H9 (cell line): ENCODE measurements at regions not wholly inside any gene's neighbourhood (a gene's known extent, or its start where the extent isn't known, plus 50 kb on each side); places are given as distances from the start of the nearest gene placed in this dataset.

Experiments used
- DNase-seq: peaks from one replicate; pipeline ENCODE4 v3.0.0-alpha.2; 2017
- H2AFZ ChIP-seq: one replicate; pipeline ENCODE4 v1.6.1; 2013; ENCODE audit warnings: mild to moderate bottlenecking, low read length, control low read depth, moderate library complexity
- H2AK5ac ChIP-seq: 2 replicates; pipeline ENCODE4 v1.6.1; 2013; ENCODE audit warnings: low read length, control low read depth, mixed read lengths; ENCODE audit not compliant: insufficient read length
- H2BK120ac ChIP-seq: one replicate; pipeline ENCODE4 v1.6.1; 2013; ENCODE audit warnings: low read depth, mild to moderate bottlenecking, low read length, control low read depth, inconsistent platforms; ENCODE audit not compliant: poor library complexity, severe bottlenecking
- H2BK12ac ChIP-seq: 2 replicates; pipeline ENCODE4 v1.6.1; 2013; ENCODE audit warnings: low read length, control low read depth, mixed read lengths, low read depth; ENCODE audit not compliant: insufficient read length
- H2BK15ac ChIP-seq: 2 replicates; pipeline ENCODE4 v1.6.1; 2013; ENCODE audit warnings: low read depth, low read length, control low read depth
- H2BK20ac ChIP-seq: one replicate; pipeline ENCODE4 v1.6.1; 2013; ENCODE audit warnings: low read depth, mild to moderate bottlenecking, low read length, control low read depth, inconsistent platforms; ENCODE audit not compliant: poor library complexity, severe bottlenecking
- H2BK5ac ChIP-seq: 2 replicates; pipeline ENCODE4 v1.6.1; 2013; ENCODE audit warnings: low read length, control low read depth, mixed read lengths; ENCODE audit not compliant: insufficient read length
- H3K14ac ChIP-seq: 2 replicates; pipeline ENCODE4 v1.6.1; 2013; ENCODE audit warnings: low read length, control low read depth; ENCODE audit not compliant: insufficient read depth
- H3K18ac ChIP-seq: 2 replicates; pipeline ENCODE4 v1.6.1; 2013; ENCODE audit warnings: low read depth, mild to moderate bottlenecking, mixed read lengths, low read length, control low read depth; ENCODE audit not compliant: insufficient read length
- H3K23ac ChIP-seq: 2 replicates; pipeline ENCODE4 v1.6.1; 2013; ENCODE audit warnings: low read length, control low read depth, mixed read lengths, low read depth; ENCODE audit not compliant: insufficient read length
- H3K23me2 ChIP-seq: 2 replicates; pipeline ENCODE4 v1.6.1; 2013; ENCODE audit warnings: low read depth, mild to moderate bottlenecking, mixed read lengths, low read length, control low read depth; ENCODE audit not compliant: insufficient read length, poor library complexity, severe bottlenecking
- H3K27ac ChIP-seq: 2 replicates; pipeline ENCODE4 v1.5.1; 2013; ENCODE audit warnings: low read length, control low read depth, mixed read lengths, low read depth; ENCODE audit not compliant: insufficient read length
- H3K27me3 ChIP-seq: 2 replicates; pipeline ENCODE4 v1.6.1; 2013; ENCODE audit warnings: low read length, control low read depth, inconsistent platforms; ENCODE audit not compliant: insufficient read depth
- H3K4ac ChIP-seq: 2 replicates; pipeline ENCODE4 v1.6.1; 2013; ENCODE audit warnings: low read depth, mild to moderate bottlenecking, control low read depth, inconsistent platforms, low read length, moderate library complexity
- H3K4me1 ChIP-seq: 2 replicates; pipeline ENCODE4 v1.6.1; 2013; ENCODE audit warnings: low read length, control low read depth, inconsistent platforms; ENCODE audit not compliant: insufficient read depth
- H3K4me2 ChIP-seq: 2 replicates; pipeline ENCODE4 v1.6.1; 2013; ENCODE audit warnings: low read length, control low read depth, mixed read lengths; ENCODE audit not compliant: insufficient read length, insufficient read depth
- H3K56ac ChIP-seq: 2 replicates; pipeline ENCODE4 v1.6.1; 2013; ENCODE audit warnings: low read depth, mild to moderate bottlenecking, mixed read lengths, low read length, control low read depth; ENCODE audit not compliant: insufficient read length
- H3K79me1 ChIP-seq: 2 replicates; pipeline ENCODE4 v1.6.1; 2013; ENCODE audit warnings: low read depth, mild to moderate bottlenecking, moderate library complexity, low read length, control low read depth, inconsistent platforms; ENCODE audit not compliant: insufficient read depth, poor library complexity, severe bottlenecking
- H3K79me2 ChIP-seq: 2 replicates; pipeline ENCODE4 v1.6.1; 2013; ENCODE audit warnings: low read length, control low read depth, inconsistent platforms; ENCODE audit not compliant: insufficient read depth
- H3K9ac ChIP-seq: 2 replicates; pipeline ENCODE4 v1.6.1; 2013; ENCODE audit warnings: low read length, control low read depth, mixed read lengths; ENCODE audit not compliant: insufficient read length; ENCODE audit errors: extremely low read depth
- H3K9me3 ChIP-seq: one replicate; pipeline ENCODE4 v1.6.1; 2013; ENCODE audit warnings: low read depth, low read length, inconsistent platforms; ENCODE audit not compliant: control insufficient read depth
- H3T11ph ChIP-seq: one replicate; pipeline ENCODE4 v1.6.1; 2013; ENCODE audit warnings: mild to moderate bottlenecking, low read length, control low read depth, inconsistent platforms
- H4K20me1 ChIP-seq: one replicate; pipeline ENCODE4 v1.6.1; 2013; ENCODE audit not compliant: control insufficient read depth, insufficient read length, insufficient read depth
- H4K5ac ChIP-seq: 2 replicates; pipeline ENCODE4 v1.6.1; 2013; ENCODE audit warnings: low read depth, mild to moderate bottlenecking, mixed read lengths, low read length, control low read depth; ENCODE audit not compliant: insufficient read length
- H4K8ac ChIP-seq: replicated peaks from 2 replicates; pipeline ENCODE4 v1.6.1; 2013; ENCODE audit warnings: low read length, control low read depth, mixed read lengths, low read depth; ENCODE audit not compliant: insufficient read length
- H4K91ac ChIP-seq: 2 replicates; pipeline ENCODE4 v1.6.1; 2013; ENCODE audit warnings: low read depth, mild to moderate bottlenecking, moderate library complexity, mixed read lengths, low read length, control low read depth; ENCODE audit not compliant: insufficient read length
- H3K27ac Mint-ChIP-seq, 3 experiments: 2 replicates in 2 of 3; 3 replicates in 1 of 3; pipeline ENCODE4 v1.8.0; 2020 to 2021; ENCODE audit warnings: mixed read lengths in 3 of 3, mild to moderate bottlenecking in 1 of 3, moderate library complexity in 1 of 3
- H3K27me3 Mint-ChIP-seq: 2 replicates; pipeline ENCODE4 v1.8.0; 2021; ENCODE audit warnings: low read depth, mild to moderate bottlenecking, moderate library complexity, mixed read lengths
- H3K36me3 Mint-ChIP-seq, 3 experiments: 2 replicates in 2 of 3; 3 replicates in 1 of 3; pipeline ENCODE4 v1.8.0; 2020 to 2021; ENCODE audit warnings: low read depth in 3 of 3, mixed read lengths in 3 of 3; ENCODE audit not compliant: insufficient read depth in 1 of 3
- H3K4me1 Mint-ChIP-seq, 2 experiments: 2 replicates each; pipeline ENCODE4 v1.8.0; 2020; ENCODE audit warnings: mixed read lengths in 2 of 2
- H3K4me3 Mint-ChIP-seq, 2 experiments: 2 replicates in 1 of 2; 3 replicates in 1 of 2; pipeline ENCODE4 v1.8.0; 2020 to 2021; ENCODE audit warnings: mild to moderate bottlenecking in 2 of 2, mixed read lengths in 2 of 2, moderate library complexity in 1 of 2
- H3K9me3 Mint-ChIP-seq, 2 experiments: 2 replicates in 1 of 2; 3 replicates in 1 of 2; pipeline ENCODE4 v1.8.0; 2020; ENCODE audit warnings: mild to moderate bottlenecking in 2 of 2, mixed read lengths in 2 of 2, moderate library complexity in 1 of 2
- WGBS: extraction: QIAGEN DNeasy Blood & Tissue Kit; methylation state at CpG from one replicate; pipeline ENCODE4 v1.1.7; 2013; ENCODE audit warnings: missing lambda C conversion rate, low lambda C conversion rate, mixed read lengths; ENCODE audit not compliant: insufficient read length; ENCODE audit errors: extremely low coverage; 5-methylcytosine and 5-hydroxymethylcytosine counted together
- TF ChIP-seq, protein P1 (sequence below): fragments of 200-600 bp; sonication (generic); conservative IDR thresholded peaks from 3 replicates; pipeline ENCODE4 v1.8.0; 2021; ENCODE audit warnings: antibody characterized with exemption, mild to moderate bottlenecking

GRCh38 chr10:78800535-78801320 lies 268.0 kb upstream of the ZMIZ1 start:
- no peaks in the 10 kb centered on the region for H3K23me2 ChIP-seq
- H3K4me1 ChIP-seq: no peaks in the 10 kb centered on the region
- no peak overlapping the region for H2AK5ac ChIP-seq
- no peaks in the 10 kb centered on the region for H3K9me3 ChIP-seq
- no peak overlapping the region for H3K23ac ChIP-seq
- no peak overlapping the region for H2BK20ac ChIP-seq
- no peak overlapping the region for H2AFZ ChIP-seq
- no peak overlapping the region for H3K4me3 Mint-ChIP-seq
- peaks cover 63% of the 10 kb centered on the region for H3K27me3 Mint-ChIP-seq
- no peak overlapping the region for H3K56ac ChIP-seq
- H3T11ph ChIP-seq: no peak overlapping the region
- no peak overlapping the region for H3K9ac ChIP-seq
- no peaks in the 10 kb centered on the region; the same call in 1 of the 2 replicates for H3K27me3 ChIP-seq
- no peak overlapping the region for H2BK12ac ChIP-seq
- no peaks in the 10 kb centered on the region; a peak in 1 of 7 replicates for H3K36me3 Mint-ChIP-seq
- no peaks in the 10 kb centered on the region for H3K79me1 ChIP-seq
- no peaks in the 10 kb centered on the region for H3K79me2 ChIP-seq
- WGBS: no CpG with 5 or more reads among the region's 10 CpGs
- H3K27ac ChIP-seq: no peak overlapping the region
- H4K91ac ChIP-seq: no peak overlapping the region
- H4K8ac ChIP-seq: no peak overlapping the region
- H2BK5ac ChIP-seq: no peak overlapping the region
- H3K4ac ChIP-seq: no peak overlapping the region
- TF ChIP-seq, protein P1, sequence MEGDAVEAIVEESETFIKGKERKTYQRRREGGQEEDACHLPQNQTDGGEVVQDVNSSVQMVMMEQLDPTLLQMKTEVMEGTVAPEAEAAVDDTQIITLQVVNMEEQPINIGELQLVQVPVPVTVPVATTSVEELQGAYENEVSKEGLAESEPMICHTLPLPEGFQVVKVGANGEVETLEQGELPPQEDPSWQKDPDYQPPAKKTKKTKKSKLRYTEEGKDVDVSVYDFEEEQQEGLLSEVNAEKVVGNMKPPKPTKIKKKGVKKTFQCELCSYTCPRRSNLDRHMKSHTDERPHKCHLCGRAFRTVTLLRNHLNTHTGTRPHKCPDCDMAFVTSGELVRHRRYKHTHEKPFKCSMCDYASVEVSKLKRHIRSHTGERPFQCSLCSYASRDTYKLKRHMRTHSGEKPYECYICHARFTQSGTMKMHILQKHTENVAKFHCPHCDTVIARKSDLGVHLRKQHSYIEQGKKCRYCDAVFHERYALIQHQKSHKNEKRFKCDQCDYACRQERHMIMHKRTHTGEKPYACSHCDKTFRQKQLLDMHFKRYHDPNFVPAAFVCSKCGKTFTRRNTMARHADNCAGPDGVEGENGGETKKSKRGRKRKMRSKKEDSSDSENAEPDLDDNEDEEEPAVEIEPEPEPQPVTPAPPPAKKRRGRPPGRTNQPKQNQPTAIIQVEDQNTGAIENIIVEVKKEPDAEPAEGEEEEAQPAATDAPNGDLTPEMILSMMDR: no peak
- H4K20me1 ChIP-seq: no peaks in the 10 kb centered on the region
- no peak for DNase-seq
- H2BK15ac ChIP-seq: no peak overlapping the region
- no peaks in the 10 kb centered on the region for H3K9me3 Mint-ChIP-seq
- peak overlapping the region in 1 of 3 experiments; percentile 63; a peak in 1 of 7 replicates for H3K27ac Mint-ChIP-seq
- H3K4me2 ChIP-seq: no peak overlapping the region
- H4K5ac ChIP-seq: no peak overlapping the region
- no peak overlapping the region for H3K18ac ChIP-seq
- no peak overlapping the region for H2BK120ac ChIP-seq
- peaks cover 5 to 16% of the 10 kb centered on the region in 2 experiments for H3K4me1 Mint-ChIP-seq
- no peak overlapping the region for H3K14ac ChIP-seq
